Umbilical cord (tissue), 1 donor: ENCODE measurements at regions not wholly inside any gene's neighbourhood (a gene's known extent, or its start where the extent isn't known, plus 50 kb on each side); places are given as distances from the start of the nearest gene placed in this dataset.

Experiments used
- DNase-seq: peaks from one replicate; pipeline ENCODE4 v3.0.0-alpha.2; 2015; ENCODE audit warnings: low spot score

DNA sequence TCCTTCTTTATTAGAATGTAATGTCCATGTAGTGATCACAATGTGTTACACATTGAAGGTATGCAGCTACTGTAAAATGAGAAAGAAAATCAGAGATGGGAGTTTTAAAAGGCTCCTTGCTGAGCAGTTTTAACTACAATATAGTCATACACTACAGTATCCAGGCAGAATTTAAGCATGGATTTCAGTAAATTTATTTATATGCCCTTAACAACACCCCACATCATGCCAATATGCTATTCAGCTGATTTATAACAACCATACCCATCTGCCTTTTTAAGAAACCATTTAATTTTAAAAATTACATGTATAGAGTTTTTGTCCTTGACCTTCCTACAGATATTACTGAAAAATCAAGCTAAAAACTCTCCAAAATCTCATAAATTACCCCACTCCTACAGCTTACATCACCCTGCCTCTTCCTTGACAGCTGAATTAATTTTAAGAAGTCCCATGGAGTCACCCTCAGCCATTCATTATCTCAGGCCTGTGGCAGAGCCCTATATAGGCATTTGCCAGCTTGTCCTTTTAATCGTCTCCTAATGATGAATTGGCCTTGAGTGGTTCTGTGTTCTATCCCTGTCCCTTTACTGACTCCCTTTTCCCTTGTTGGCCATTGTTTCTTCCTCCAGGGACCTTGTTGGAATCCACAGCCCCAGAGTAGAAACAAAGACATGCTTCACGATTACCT lies 797.6 kb upstream of the ARRDC4 start:
- no peak for DNase-seq

DNA sequence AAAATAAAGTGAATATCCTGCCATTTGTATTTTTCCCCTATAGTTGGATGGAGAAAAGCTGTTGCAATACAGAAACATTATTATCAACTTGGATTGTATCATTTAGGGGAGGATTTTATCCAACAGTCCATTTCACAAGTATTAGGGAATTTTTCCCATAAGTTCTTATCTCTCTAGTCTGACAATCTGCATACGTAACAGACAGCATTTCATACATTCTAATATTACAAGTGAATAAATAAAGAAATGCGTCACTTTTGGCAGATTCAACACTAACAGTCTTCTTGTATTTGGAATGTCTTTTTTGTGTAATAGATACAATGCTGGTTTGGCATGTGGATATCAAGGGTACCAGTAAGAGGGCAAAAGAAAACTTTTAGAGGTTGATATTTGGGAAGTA lies 795.3 kb upstream of the ARRDC4 start:
- no peak for DNase-seq

DNA sequence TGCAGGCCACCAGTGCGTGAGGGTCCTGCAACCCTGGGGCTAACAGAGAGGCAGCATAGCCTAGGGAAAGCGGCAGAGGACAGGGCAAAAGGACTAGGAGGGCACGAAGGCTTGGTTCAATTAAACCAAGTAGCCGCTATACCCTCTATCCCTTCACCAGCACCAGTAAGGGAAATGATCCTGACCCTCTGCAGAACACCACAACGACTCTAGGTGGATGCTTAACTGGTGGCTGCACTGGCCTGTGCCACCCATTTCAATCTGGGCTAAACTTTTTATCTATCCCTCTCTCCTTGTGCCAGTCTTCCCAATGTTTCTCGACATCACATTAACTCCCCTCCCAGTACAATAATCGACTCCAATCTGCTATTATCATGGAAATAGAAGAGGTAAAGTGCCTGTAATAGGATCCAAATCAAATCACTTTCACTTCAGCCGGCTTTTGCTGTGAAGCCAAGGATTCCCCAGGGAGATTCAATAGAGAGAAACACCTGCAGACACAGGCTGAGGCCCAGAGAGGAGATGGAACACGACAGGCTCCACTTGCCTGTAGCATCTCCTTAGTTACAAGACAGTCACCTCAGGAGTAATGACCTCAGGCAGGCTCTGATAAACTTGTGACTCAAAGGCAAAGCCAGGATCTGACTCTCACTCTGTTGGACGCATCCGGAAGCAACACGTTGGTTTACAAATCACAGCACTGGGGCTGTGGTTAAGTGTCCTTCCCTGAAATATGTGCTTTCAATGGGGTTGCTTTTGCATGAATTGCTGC lies 791.6 kb upstream of the ARRDC4 start:
- DNase-seq = no peak

DNA sequence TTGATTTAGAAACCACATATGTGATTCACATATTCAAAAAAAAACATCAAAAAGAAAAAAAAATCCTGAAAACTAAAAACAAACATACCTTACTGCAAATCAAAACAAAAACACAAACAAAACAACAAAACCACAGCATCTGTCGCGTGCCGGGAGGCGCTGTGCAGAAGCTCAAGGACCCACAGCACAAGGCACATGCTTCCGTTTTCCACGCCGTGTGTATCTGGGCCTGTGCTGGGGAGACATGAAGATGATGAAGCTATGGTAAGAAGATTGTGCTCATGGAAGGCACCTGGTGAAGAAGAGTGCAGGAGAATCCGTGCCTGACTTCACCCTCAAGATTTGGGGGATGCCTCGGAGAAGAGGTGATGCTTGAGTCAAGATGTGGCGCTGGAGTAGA lies 788.9 kb upstream of the ARRDC4 start:
- no peak for DNase-seq

DNA sequence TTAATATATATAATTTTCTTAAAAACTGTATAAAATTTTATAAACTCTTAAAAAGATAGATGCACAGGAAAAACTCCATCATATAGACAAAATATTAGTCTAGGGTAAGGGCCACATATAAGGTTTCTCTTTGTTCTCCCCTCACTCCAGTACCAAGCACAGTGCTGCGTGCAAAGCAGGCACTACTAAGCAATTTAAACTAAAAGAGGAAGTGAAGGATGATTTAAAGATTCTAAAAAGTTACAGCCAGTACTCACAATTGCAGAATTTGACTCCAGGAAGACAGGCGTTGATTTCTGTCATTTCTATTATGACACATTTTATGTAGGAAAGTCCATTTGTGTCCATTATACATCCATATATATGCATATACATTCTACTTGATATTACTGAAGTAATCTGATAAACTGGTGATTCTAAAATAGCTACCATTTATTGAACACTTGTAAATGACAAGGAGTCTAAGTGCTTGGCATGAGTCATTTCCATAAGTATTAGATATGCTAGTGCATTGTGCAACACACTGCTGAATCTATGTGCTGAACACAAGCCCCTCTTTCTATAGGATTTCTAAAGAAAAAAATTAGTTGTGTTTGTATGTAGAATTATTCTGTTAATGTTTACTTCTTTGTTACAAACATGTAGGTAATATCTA lies 785.5 kb upstream of the ARRDC4 start:
- no peak for DNase-seq

DNA sequence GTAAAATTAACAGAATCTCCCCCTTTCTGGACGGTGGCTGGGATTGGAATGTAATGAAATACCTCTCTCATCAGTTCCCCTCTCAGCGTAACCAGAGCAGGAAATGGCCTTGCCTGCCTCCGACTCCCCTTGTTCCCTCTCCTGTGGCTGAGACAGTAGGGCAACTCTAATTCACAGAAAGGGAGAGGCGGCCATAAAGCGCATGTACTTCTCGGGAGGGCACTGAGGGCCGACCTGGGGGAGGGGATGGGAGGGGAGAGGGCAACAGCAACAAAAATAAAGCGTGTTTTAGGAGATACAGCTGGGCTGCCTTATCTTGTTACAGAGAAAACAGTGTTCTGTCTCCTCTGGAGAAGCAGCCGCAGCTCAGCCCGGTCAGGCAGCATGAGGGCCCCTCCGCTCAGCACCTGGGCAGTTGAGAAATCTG lies 783.3 kb upstream of the ARRDC4 start:
- DNase-seq = peak; percentile 12

GRCh38 chr15:97182581-97182980 lies 777.9 kb upstream of the ARRDC4 start:
- no peak for DNase-seq

- DNase-seq = peak; percentile 3
Measured at GRCh38 chr15:97189162-97189780, 771.2 kb upstream of the ARRDC4 start.

DNA sequence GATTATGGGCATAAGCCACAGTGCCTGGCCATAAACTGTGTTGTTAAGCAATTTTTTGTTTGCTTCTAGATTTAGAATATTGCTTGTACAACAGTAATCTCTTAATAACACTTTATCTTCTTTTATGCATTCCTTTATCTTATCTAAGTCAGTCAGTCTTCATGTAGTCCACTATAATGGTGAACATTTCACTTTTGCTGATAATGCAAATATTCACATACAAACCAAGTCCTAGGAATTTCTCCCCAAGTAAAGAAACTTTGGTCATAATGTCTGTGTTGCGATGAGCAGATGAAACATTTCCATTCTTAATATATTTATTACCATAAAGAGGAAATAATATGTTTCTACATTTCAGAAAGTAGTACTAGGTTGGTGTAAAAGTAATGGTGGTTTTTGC lies 765.8 kb upstream of the ARRDC4 start:
- DNase-seq = peak; percentile 43

DNA sequence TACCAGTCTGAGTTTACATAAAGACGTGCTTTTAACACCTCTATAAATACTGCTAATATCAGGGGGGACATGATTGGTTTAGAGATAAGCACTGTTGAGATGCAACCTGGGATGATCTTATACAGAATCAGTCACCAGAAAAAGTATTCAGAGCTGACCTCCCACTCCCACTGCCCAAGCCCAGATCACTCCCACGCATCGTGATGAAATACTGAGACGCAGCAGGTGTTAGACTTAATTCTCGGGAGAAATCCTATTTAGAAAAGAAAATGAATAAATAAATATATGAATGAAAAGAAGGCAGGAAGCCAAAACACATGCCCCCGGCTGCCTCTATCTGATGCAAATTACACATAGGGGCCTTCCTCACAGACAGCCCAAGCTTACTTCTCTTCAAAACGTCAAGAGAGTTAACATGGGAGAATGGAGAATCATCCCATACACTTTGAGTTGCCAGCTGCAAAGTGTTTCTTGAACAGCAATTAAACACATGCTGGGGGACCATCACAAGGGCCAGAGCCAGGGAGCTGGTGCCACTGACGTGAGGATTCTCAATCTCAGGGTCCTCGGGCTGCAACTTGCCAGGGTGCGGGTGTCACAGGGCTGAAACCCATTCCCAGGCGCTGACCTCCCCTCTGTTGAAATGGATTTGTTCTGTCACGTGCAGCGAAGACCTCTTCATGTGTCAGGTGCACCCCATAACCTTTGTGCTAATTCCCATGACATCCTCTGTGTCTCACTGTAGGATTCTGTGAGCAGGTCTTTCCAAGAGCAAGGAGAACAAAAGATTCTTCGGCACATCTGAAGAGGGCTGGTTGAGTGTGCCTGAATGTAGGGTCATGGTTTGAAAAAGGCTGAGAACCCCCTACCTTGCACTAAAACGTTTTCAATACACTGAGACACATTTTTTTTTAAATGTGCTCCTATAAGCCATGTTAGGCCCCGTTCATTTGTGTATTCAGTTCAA lies 764.2 kb upstream of the ARRDC4 start:
- DNase-seq = no peak

- DNase-seq = no peak
Measured at GRCh38 chr15:97199393-97200051, 761.0 kb upstream of the ARRDC4 start.

DNA sequence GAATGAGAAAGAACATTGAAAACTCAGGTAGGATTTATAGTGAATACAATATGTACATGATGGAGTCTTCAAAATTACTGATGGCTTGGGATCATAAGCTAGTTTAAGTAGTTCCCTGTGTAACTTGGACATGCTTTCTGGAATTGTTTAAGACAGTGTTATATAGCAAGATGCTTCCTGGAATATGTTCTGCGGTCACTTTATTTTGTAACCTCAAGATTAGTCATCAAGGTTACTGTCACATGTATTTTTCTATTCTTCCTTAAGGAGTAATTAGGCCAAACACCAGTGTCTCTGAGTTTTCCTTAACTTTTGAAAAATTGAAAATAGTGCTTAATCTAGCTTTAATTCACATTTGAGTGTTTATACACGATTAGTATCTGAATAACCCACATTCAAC lies 760.3 kb upstream of the ARRDC4 start:
- DNase-seq = no peak

- no peak for DNase-seq
Measured at GRCh38 chr15:97210277-97210676, 750.2 kb upstream of the ARRDC4 start.

DNA sequence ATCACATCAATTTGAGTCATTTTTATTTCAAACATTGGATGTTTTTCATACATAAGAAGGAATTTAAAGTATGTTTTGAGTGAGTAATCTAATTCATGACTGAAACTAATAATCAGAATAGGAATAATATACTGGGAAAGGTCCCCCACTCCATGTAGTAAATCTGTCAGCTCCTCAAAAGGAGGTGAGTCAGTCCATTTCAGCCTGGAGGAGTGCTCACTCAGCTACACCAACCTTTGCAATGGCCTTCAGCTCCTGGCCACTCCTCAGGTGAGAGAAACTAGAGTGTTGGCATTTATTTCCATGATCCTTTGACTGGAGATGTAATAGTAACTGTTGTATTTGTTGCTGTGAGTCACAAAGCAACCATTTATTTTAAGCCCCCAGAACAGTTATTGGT lies 744.9 kb upstream of the ARRDC4 start:
- no peak for DNase-seq

DNA sequence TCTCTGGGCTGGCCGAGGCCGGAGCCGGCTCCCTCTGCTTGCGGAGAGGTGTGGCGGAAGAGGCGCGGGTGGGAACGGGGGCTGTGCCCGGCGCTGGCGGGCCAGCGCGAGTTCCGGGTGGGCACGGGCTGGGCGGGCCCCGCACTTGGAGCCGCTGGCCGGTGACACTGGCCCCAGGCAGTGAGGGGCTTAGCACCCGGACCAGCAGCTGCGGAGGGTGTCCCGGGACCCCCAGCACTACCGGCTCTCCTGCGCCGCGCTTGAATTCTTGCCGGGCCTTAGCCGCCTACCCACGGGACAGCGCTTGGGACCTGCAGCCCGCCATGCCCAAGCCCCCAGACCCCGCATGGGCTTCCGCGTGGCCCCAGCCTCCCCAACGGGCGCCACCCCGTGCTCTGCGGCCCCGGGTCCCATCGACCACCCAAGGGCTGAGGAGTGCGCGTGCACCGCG lies 736.3 kb upstream of the ARRDC4 start:
- no peak for DNase-seq

- DNase-seq = peak; percentile 49
Measured at GRCh38 chr15:97234851-97235610, 725.5 kb upstream of the ARRDC4 start.

DNA sequence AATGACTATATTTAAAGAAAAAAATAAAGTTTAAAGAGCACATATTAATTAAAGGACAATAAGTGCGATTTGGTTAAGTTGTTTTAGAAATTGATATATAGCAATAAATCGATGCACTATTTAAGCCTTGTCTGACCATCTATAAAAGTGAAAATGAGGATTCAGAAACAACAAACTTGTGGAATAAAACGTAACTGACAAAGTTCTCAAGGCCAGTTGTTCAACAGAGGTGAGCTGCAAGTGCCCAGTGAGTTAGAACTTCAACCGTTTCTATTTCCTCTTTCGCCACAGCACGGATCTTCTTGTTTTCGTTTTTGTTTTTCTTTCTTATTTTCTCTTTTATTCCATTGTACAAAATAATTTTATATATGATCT lies 724.9 kb upstream of the ARRDC4 start:
- no peak for DNase-seq

GRCh38 chr15:97236140-97236539 lies 724.4 kb upstream of the ARRDC4 start:
- DNase-seq = no peak

DNA sequence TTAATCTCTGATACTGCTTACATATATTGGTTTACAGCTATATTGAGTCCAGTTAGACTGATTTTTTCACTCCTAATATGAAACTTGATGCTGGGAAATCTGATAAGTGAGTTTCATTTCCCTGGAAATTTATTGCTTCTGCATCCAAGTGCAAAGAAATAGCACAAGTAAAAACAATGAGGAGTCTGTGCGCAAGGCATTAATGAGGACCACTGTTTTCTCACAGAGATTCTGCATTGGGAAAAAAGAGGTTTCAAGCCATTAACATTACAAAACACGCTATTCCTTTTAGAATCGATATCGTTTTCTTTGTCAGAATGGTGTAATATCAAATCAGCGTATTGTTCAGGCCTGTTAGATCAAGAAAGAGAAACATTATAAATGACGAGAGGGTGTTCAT lies 723.3 kb upstream of the ARRDC4 start:
- no peak for DNase-seq

DNA sequence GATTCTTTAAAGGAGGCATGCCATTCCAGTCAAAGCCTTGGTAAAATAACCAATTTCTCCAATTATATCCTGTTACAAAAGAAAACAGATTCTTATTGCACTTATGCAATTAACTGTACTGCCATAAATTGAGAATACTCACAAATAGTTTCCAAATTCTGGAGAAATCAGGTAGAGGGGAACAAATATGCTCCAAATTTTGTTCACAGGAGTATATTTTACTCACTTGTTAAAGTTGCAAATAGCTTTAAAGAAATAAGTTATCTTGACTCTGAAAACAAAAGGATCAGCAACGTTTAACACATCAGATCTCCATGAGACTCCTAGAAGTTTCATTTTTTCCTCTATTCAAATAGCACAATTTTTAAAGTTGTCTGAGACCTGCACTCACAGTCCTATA lies 712.1 kb upstream of the ARRDC4 start:
- no peak for DNase-seq
